Loucy (cell line): ENCODE measurements at regions not wholly inside any gene's neighbourhood (a gene's known extent, or its start where the extent isn't known, plus 50 kb on each side); places are given as distances from the start of the nearest gene placed in this dataset.

Experiments used
- H2AFZ ChIP-seq: fragments of 200-600 bp; sonication (generic); 2 replicates; pipeline ENCODE4 v1.6.0; 2016; ENCODE audit warnings: antibody characterized with exemption, mild to moderate bottlenecking, low read length, moderate library complexity
- H3F3A ChIP-seq: fragments of 200-600 bp; 2 replicates; pipeline ENCODE4 v1.6.0; 2016; ENCODE audit warnings: antibody characterized with exemption, low read depth, mild to moderate bottlenecking
- H3K27me3 ChIP-seq: fragments of 200-600 bp; sonication (generic); 2 replicates; pipeline ENCODE4 v1.6.1; 2014; ENCODE audit warnings: low read length, mild to moderate bottlenecking; ENCODE audit not compliant: insufficient read depth, poor library complexity, severe bottlenecking
- H3K36me3 ChIP-seq: fragments of 200-600 bp; sonication (generic); 2 replicates; pipeline ENCODE4 v1.6.1; 2016; ENCODE audit warnings: low read length; ENCODE audit not compliant: insufficient read depth
- H3K4me1 ChIP-seq: fragments of 200-600 bp; sonication (generic); 2 replicates; pipeline ENCODE4 v1.5.1; 2014; ENCODE audit warnings: low read length, mild to moderate bottlenecking; ENCODE audit not compliant: insufficient read depth, poor library complexity, severe bottlenecking
- H3K4me2 ChIP-seq: fragments of 200-600 bp; sonication (generic); 2 replicates; pipeline ENCODE4 v1.6.0; 2014; ENCODE audit warnings: antibody characterized with exemption, low read length, low read depth, mild to moderate bottlenecking; ENCODE audit not compliant: poor library complexity, severe bottlenecking
- H3K4me3 ChIP-seq: fragments of 200-600 bp; sonication (generic); 2 replicates; pipeline ENCODE4 v1.5.1; 2014; ENCODE audit warnings: low read length, mild to moderate bottlenecking, mixed read lengths; ENCODE audit not compliant: poor library complexity, severe bottlenecking
- H3K79me2 ChIP-seq: fragments of 200-600 bp; sonication (generic); 2 replicates; pipeline ENCODE4 v1.6.1; 2014; ENCODE audit warnings: low read length; ENCODE audit not compliant: insufficient read depth
- H3K9ac ChIP-seq: fragments of 200-600 bp; sonication (generic); 2 replicates; pipeline ENCODE4 v1.6.0; 2014; ENCODE audit warnings: mild to moderate bottlenecking, low read depth, low read length, moderate library complexity; ENCODE audit not compliant: poor library complexity, severe bottlenecking
- H3K9me2 ChIP-seq: fragments of 200-600 bp; sonication (generic); replicated peaks from 2 replicates; pipeline ENCODE4 v1.6.1; 2016; ENCODE audit warnings: low read depth, low read length, mixed read lengths
- H3K9me3 ChIP-seq: fragments of 200-600 bp; sonication (generic); 2 replicates; pipeline ENCODE4 v1.6.1; 2014; ENCODE audit warnings: mild to moderate bottlenecking, antibody characterized with exemption, low read length, low read depth; ENCODE audit not compliant: insufficient read depth
- H4K20me1 ChIP-seq: fragments of 200-600 bp; sonication (generic); 2 replicates; pipeline ENCODE4 v1.6.0; 2014; ENCODE audit warnings: antibody characterized with exemption, low read length, mild to moderate bottlenecking; ENCODE audit not compliant: insufficient read depth, poor library complexity, severe bottlenecking
- CTCF ChIP-seq: fragments of 200-600 bp; sonication (generic); conservative IDR thresholded peaks from 2 replicates; pipeline ENCODE4 v1.5.1; 2014; ENCODE audit warnings: mild to moderate bottlenecking, antibody characterized with exemption, low read length
- EZH2phosphoT487 ChIP-seq: fragments of 200-600 bp; IDR thresholded peaks from 2 replicates; pipeline ENCODE4 v1.6.1; 2018; ENCODE audit warnings: antibody characterized with exemption, mild to moderate bottlenecking, moderate library complexity, borderline replicate concordance

DNA sequence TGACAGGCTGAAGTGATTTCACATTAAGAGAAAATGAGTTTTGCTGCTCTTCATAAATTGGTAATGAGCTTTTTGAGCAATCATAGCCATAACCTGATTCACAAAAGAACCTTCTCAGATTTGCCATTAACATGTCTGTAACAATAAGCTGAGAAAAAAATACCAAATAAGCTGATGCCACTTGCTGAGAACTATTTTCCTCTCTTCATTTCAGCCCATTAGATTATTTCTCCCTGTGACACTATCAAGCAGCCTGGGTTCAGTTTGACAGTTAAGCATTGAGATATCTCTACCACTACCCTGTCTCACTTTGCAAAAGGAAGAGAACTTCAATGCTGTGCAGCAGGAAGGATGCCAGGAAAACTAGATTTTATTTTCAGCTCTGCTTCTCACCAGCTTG is 673.9 kb downstream of the TRIB2 start:
- no peaks in the 10 kb centered on the region for H3F3A ChIP-seq
- H2AFZ ChIP-seq, result no peak overlapping the region
- H3K9me3 ChIP-seq, result no peaks in the 10 kb centered on the region
- no peak overlapping the region for H3K4me2 ChIP-seq
- H3K4me3 ChIP-seq, result no peak overlapping the region
- no peaks in the 10 kb centered on the region for H3K79me2 ChIP-seq
- H3K27me3 ChIP-seq, result no peaks in the 10 kb centered on the region
- H3K9ac ChIP-seq, result no peak overlapping the region
- no peaks in the 10 kb centered on the region for H3K36me3 ChIP-seq
- TF ChIP-seq CTCF (no peak), EZH2phosphoT487 (no peak)
- no peaks in the 10 kb centered on the region for H4K20me1 ChIP-seq
- H3K4me1 ChIP-seq, result no peaks in the 10 kb centered on the region
- H3K9me2 ChIP-seq, result no peaks in the 10 kb centered on the region

- Histone ChIP-seq H3F3A (no peaks in the 10 kb centered on the region), H3K9me2 (no peaks in the 10 kb centered on the region), H3K9me3 (no peaks in the 10 kb centered on the region), H3K79me2 (no peaks in the 10 kb centered on the region), H4K20me1 (no peaks in the 10 kb centered on the region), H3K27me3 (no peaks in the 10 kb centered on the region), H3K4me1 (no peaks in the 10 kb centered on the region), H3K9ac (no peak overlapping the region), H2AFZ (no peak overlapping the region), H3K36me3 (no peaks in the 10 kb centered on the region), H3K4me2 (no peak overlapping the region), H3K4me3 (no peak overlapping the region)
- no peak for TF ChIP-seq CTCF
- TF ChIP-seq EZH2phosphoT487, result no peak
These were observed 684.6 kb downstream of the TRIB2 start for GRCh38 chr2:13401312-13401711.

- TF ChIP-seq EZH2phosphoT487, result no peak
- peak; percentile 70 for TF ChIP-seq CTCF
These were observed 697.3 kb downstream of the TRIB2 start for GRCh38 chr2:13413989-13414388.

More at GRCh38 chr2:13413989-13414388, 697.3 kb downstream of the TRIB2 start:
- H3K4me3 ChIP-seq, result no peak overlapping the region
- H2AFZ ChIP-seq, result no peak overlapping the region
- no peaks in the 10 kb centered on the region for H3K4me1 ChIP-seq
- no peaks in the 10 kb centered on the region for H3K79me2 ChIP-seq
- H3K9me3 ChIP-seq, result no peaks in the 10 kb centered on the region
- no peaks in the 10 kb centered on the region for H3F3A ChIP-seq
- H3K9ac ChIP-seq, result no peak overlapping the region
- H4K20me1 ChIP-seq, result no peaks in the 10 kb centered on the region
- no peaks in the 10 kb centered on the region for H3K9me2 ChIP-seq
- no peak overlapping the region for H3K4me2 ChIP-seq
- H3K36me3 ChIP-seq, result no peaks in the 10 kb centered on the region
- no peaks in the 10 kb centered on the region for H3K27me3 ChIP-seq
